Stimulated activated CD4-positive, alpha-beta T cell treated with anti-CD3 and anti-CD28 coated beads, Interleukin-12 subunit alpha, Interleukin-12 subunit beta, amount 100 ng/mL, for 4 hours (primary cell): ENCODE measurements at regions not wholly inside any gene's neighbourhood (a gene's known extent, or its start where the extent isn't known, plus 50 kb on each side); places are given as distances from the start of the nearest gene placed in this dataset.
A peak's percentile ranks its signal among the peaks of the same experiment; 100 is the strongest.
"Not testable (repeated sequence)": the region's sequence is repeated elsewhere in the genome, so short reads cannot be mapped to it uniquely, and the experiment has no call there.

ENCODE experiments used
- DNase-seq: peaks from one replicate; pipeline ENCODE4 v3.0.0-alpha.2; 2020

- no peak for DNase-seq
Observed at GRCh38 chr3:14252321-14253021, 73.9 kb downstream of the LSM3 start.

- DNase-seq: no peak
Observed at GRCh38 chr3:14253022-14253706, 74.5 kb downstream of the LSM3 start.

DNA sequence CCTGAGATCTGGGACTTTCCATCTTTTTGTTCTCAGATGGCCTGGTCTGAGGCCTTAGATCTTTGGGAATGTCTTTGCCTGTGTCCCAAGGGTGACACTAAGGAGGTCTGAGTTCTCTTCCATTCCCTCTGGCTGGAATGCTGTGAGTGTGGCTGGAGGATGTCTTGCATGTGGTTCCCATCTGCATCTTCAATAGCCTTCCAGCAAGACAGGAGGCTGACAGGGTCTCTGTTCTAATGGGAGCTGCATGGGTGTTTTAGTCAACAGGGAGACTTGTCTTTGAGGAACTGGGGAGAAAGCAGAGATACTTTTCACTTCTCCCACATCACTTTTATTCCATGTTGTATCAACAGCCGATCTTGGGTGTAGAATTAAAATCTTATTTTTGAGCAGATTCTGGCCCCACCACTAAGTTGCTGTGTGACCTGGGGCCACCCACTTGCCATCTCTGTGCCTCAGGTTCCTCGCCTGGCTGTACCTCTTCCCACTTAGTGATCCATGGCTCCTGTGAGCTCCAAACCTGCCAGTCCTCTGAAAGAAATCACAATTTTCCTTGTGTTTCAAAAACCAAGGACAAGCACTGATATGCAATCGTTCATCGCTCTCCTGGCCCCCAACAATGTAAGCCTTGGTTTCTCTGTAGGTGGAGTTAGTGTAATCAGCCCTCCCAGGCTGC, 75.2 kb downstream of the LSM3 start:
- no peak for DNase-seq

DNA sequence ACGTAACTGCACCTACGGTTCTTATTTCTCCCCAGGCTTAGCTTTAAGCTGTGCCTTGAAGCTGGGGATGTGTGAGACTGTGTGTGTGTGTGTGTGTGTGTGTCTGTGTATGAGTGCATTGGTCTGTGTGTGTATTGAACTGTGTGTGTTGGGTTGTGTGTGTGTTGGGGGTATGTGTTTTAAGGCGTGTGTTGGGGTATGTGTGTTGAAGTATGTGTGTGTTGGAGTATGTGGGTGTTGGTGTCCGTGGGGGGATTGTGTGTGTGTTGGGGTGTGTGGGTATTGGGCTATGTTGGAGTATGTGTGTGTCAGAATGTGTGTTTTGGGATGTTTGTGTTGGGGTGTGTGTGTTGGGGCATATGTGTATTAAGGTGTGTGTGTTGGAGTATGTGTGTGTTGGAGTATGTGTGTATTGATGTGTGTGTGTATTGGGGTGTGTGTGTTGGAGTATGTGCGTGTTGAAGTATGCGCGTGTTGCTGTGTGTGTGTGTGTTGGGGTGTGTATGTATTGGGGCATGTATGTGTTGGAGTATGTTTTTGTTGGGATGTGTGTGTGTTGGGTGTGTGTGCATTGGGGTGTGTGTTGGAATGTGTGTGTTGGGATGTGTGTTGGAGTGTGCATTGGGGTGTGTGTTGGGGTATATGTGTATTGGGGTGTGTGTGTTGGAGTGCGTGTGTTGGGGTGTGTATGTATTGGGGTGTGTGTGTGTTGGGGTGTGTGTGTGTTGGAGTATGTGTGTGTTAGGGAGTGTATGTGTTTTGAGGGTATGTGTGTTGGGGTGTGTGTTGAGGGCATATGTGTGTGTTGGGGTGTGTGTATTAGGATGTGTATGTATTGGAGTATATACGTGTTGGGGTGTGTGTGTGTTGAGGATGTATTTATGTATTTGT, 76.4 kb downstream of the LSM3 start:
- DNase-seq: no peak

GRCh38 chr3:14256046-14256445, 77.4 kb downstream of the LSM3 start:
- no peak for DNase-seq

DNA sequence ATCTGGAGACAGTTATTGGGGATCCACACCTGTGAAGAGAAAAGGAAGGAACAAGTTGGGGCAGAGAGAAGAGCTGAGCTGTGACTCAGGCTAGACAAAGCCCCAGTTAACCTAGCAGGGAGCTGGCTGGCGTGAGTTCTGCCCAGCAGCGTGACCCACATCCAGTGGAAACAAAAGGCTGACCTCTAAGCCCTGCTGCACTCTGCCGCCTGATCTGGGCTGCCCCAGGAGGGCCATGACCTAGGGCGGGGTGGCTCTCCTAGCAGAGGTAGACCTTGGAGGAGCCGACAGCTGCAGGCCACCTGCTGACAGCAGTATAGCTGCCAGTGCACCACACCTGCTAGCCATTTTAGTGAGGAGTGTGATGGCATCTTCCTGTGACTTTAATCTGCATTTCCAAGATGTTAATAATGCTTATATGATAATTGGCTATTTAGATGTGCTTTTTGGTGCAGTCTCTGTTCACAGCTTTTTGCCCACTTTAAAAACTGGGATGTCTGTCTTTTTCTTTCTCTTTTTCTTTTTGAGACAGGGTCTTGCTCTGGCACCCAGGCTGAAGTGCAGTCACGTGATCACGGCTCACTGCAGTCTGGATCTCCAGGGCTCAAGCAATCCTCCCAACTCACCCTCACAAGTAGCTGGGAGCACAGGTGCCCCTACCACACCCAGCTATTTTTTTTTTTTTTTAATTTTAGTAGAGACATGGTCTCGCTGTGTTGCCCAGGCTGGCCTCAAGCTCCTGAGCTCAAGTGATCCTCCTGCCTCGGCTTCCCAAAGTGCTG, 78.1 kb downstream of the LSM3 start:
- no peak for DNase-seq

DNA sequence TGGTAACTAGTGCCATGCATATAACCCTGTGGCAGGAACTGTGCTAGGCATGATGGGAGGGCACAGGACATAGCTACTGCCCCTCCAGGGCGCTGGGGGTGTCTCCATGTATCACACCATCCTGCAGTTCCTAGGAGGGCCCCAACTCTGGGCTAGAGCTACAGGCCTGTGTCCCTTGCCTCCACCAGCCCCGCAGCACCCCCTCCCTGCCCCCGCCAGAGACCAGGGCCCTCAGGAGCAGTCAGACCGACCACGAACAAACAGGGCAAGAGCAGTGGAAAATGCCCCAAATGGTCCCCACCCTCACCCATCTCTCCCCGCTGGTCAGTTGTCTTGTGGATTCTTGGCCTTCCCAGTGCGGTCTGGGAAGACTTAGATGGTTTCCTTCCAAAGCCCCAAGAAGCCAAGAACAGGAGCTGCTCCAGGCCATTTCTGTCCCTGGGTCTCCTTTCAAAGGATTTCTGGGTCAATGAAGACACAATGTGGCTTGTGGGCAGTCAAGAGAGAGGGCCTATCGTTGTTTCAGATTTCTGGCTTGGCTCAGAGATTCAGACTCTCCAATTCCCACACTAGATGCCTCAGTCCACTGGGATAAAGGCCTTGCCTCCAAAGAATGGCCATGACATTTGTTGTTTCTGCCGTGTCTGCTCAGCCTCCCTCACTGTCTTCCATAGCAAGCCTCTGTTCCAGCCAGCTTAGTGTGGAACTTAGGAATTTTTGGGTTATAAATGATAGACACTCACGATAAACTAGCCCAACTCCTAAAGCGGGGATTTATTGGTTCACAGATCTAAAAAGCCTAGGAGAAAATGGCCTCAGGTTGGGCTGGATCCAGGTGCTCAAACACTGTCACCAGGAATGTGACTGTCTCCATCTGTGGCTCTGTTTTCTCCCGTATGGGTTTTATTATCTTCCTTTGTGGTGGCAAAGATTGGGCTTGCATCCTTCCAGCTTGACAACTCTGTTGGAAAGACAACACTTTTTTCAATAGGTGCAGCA, 80.6 kb downstream of the LSM3 start:
- no peak for DNase-seq

DNA sequence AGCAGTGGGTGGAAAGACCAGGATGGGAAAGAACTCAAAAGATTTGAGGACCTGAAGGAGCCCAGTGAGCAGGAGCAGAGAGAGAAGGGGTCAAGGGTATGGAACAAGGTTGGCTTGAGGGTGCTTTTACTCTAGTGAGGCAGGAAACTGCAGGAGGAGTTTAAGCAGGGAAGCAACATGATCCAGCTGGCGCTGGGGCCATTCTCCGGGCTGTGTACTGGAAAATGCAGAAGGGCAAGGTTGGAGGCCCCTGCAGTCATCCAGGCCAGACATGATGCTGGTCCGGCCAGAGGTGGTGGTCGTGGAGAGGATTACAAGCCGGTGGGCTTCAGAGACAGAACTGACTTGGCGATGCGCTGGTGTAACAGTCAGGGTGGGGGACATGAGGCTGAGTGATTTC, 81.8 kb downstream of the LSM3 start:
- DNase-seq: no peak

GRCh38 chr3:14261229-14261628, 82.6 kb downstream of the LSM3 start:
- DNase-seq: peak; percentile 76

- DNase-seq: no peak
Observed at GRCh38 chr3:14262212-14262611, 83.6 kb downstream of the LSM3 start.

GRCh38 chr3:14262867-14263266, 84.2 kb downstream of the LSM3 start:
- no peak for DNase-seq

DNA sequence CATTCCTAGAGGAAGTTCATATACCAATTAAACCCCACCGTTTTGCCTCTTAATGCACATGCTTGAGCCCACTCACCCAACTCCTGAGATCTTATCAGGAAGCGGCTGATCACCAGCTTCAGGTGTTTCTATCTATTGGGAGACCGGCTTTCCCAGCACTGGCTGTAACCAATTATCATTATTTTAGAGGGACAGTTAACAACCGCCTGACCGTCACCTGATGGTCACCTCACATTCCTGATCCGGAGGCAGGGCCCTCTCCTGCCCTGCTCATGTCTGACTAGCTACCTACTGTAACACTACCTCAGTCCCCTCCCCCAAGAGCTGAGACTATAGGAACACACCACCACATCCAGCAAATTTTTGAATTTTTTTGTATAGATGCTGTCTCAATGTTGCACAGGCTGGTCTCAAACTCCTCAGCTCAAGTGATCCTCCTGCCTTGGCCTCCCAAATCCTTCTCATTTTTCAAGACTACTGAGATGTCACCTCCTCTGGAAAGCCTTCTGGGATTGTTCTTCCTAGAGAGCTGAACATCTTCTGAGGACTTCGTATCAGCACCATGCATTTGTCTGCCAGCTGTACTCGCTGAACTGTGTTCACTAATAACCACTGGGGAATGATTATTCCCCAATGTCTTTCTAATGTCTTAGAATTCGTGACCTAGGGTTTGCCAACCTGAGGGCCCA, 84.8 kb downstream of the LSM3 start:
- no peak for DNase-seq

DNA sequence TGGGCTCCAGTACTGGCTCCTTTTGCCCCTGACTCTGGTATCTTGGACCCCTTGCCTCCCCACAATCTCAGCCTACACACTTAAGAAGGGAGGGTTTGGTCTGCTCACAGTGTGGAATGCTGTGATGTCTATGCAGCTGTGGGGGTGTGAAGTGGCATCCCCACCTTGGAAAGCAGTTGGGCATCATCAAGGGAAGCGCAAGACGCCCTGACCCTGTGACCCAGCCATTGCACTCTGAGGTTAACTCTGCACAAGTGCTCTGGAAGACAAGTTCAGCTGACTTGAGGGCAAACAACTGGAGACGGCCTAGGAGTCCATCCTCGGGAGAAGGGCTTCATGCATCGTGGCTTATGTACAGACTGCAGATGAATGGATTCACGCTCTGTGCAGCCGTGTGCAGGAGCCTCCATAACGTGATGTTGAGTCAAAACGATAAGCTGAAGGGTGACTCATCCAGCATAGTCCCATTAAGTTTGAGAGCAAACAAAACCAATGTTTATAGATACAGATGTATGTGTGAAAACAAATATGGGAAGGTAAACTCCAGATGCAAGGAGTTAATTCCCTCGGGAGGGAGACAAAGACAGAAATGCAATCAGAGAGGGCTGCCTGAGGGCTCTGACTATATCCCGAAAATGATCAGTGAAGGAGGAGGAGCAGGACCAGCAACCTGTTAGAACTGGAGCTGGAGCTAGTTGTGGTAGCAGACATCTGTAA, 86.8 kb downstream of the LSM3 start:
- DNase-seq: no peak

GRCh38 chr3:14266361-14266760, 87.7 kb downstream of the LSM3 start:
- DNase-seq: no peak

GRCh38 chr3:14267976-14268375, 89.4 kb downstream of the LSM3 start:
- no peak for DNase-seq

DNA sequence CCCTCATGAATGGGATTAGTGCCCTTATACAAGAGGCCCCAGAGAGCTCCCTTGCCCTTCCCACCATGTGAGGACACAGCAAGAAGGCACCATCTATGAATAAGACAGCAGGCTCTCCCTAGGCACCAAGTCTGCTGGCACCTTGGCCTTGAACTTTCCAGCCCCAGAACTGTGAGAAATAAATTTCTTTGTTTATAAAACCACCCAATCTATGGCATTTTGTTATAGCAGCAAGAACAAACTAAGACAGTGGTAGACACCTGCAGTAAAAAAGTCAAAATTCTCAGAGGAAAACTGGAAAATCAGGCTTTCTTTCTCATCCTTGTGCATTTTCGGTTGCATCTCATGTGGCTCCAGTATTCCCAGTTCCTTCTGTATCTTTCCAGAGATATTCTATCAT, 90.3 kb downstream of the LSM3 start:
- no peak for DNase-seq

- not testable (repeated sequence) for DNase-seq
Observed at GRCh38 chr3:14272041-14272958, 93.7 kb downstream of the LSM3 start.

- not testable (repeated sequence) for DNase-seq
Observed at GRCh38 chr3:14272959-14273560, 94.4 kb downstream of the LSM3 start.
